IMR-90 (cell line): ENCODE measurements at regions not wholly inside any gene's neighbourhood (a gene's known extent, or its start where the extent isn't known, plus 50 kb on each side); places are given as distances from the start of the nearest gene placed in this dataset.

Source experiments
- ATAC-seq: fragments of 200-7000 bp; cut with Tn5 transposase; 2 replicates; pipeline ENCODE4 v1.9.1; 2020; ENCODE audit warnings: low read depth, mild to moderate bottlenecking, moderate library complexity
- BruUV-seq: library from RNA; stranded (reverse); fragments of 400-500 nt; replicated peaks from 2 replicates; lab custom pipeline; 2021; lab: Mats Ljungman, UMichigan
- CTCF ChIA-PET: fragments of 300-600 bp; formaldehyde crosslinking; extraction: SDS; loops from one replicate; lab custom pipeline; 2021; ENCODE audit warnings: antibody characterized with exemption; lab: Yijun Ruan, JAX
- POLR2A ChIA-PET: fragments of 300-600 bp; sonication (Branson Sonifier 250); formaldehyde crosslinking; loops from one replicate; lab custom pipeline; 2022; ENCODE audit warnings: antibody characterized with exemption; ENCODE audit not compliant: unreplicated experiment; lab: Charles Lee
- DNase-seq: peaks from one replicate; pipeline ENCODE4 v3.0.0; 2013
- H2AFZ ChIP-seq: replicated peaks from 2 replicates; pipeline ENCODE3; 2013; ENCODE audit warnings: low read length, mild to moderate bottlenecking; ENCODE audit not compliant: poor library complexity
- H2AK5ac ChIP-seq: 2 replicates; pipeline ENCODE4 v1.6.1; 2013; ENCODE audit warnings: low read depth, low read length, inconsistent platforms
- H2AK9ac ChIP-seq: replicated peaks from 2 replicates; pipeline ENCODE3; 2013; ENCODE audit warnings: mild to moderate bottlenecking, low read depth, low read length, moderate library complexity; ENCODE audit not compliant: poor library complexity
- H2BK120ac ChIP-seq: 2 replicates; pipeline ENCODE4 v1.6.1; 2013; ENCODE audit warnings: low read depth, low read length, inconsistent platforms
- H2BK15ac ChIP-seq: 3 replicates; pipeline ENCODE4 v1.6.1; 2013; ENCODE audit warnings: low read depth, low read length, inconsistent platforms
- H2BK20ac ChIP-seq: 2 replicates; pipeline ENCODE4 v1.6.1; 2013; ENCODE audit warnings: low read depth, mild to moderate bottlenecking, inconsistent platforms, low read length, moderate library complexity
- H2BK5ac ChIP-seq: 2 replicates; pipeline ENCODE4 v1.6.1; 2013; ENCODE audit warnings: mild to moderate bottlenecking, low read depth, low read length, inconsistent platforms; ENCODE audit not compliant: poor library complexity, severe bottlenecking
- H3K14ac ChIP-seq: replicated peaks from 2 replicates; pipeline ENCODE4 v1.6.1; 2013; ENCODE audit warnings: low read depth, low read length, inconsistent platforms
- H3K18ac ChIP-seq: 2 replicates; pipeline ENCODE4 v1.6.1; 2013; ENCODE audit warnings: low read depth, low read length, control low read depth
- H3K23ac ChIP-seq: 2 replicates; pipeline ENCODE4 v1.6.1; 2013; ENCODE audit warnings: low read depth, low read length, inconsistent platforms
- H3K27ac ChIP-seq: 2 replicates; pipeline ENCODE4 v1.5.1; 2013; ENCODE audit warnings: mild to moderate bottlenecking, control low read depth, low read length; ENCODE audit not compliant: insufficient read depth
- H3K27me3 ChIP-seq: 2 replicates; pipeline ENCODE4 v1.6.1; 2013; ENCODE audit warnings: low read length; ENCODE audit not compliant: control insufficient read depth, insufficient read depth
- H3K36me3 ChIP-seq: 2 replicates; pipeline ENCODE4 v1.6.1; 2013; ENCODE audit warnings: low read length, mixed read lengths; ENCODE audit not compliant: control insufficient read depth, insufficient read depth
- H3K4ac ChIP-seq: 2 replicates; pipeline ENCODE4 v1.6.1; 2013; ENCODE audit warnings: low read depth, low read length, inconsistent platforms
- H3K4me1 ChIP-seq: 2 replicates; pipeline ENCODE4 v1.6.1; 2013; ENCODE audit warnings: low read length, mixed read lengths; ENCODE audit not compliant: control insufficient read depth, insufficient read depth
- H3K4me2 ChIP-seq: 2 replicates; pipeline ENCODE4 v1.6.1; 2013; ENCODE audit warnings: low read depth, mild to moderate bottlenecking, control low read depth, low read length, moderate library complexity
- H3K4me3 ChIP-seq: 2 replicates; pipeline ENCODE4 v1.5.1; 2013; ENCODE audit warnings: low read depth, mild to moderate bottlenecking, control low read depth, low read length, moderate library complexity; ENCODE audit not compliant: insufficient read depth
- H3K56ac ChIP-seq: 2 replicates; pipeline ENCODE4 v1.6.1; 2013; ENCODE audit warnings: low read length, inconsistent platforms; ENCODE audit not compliant: insufficient read depth; ENCODE audit errors: extremely low read depth
- H3K79me1 ChIP-seq, 2 experiments: 2 replicates each; pipeline ENCODE4 v1.6.1; 2013; ENCODE audit warnings: low read length in 2 of 2, inconsistent platforms in 1 of 2, low read depth in 1 of 2
- H3K9ac ChIP-seq: 2 replicates; pipeline ENCODE4 v1.6.1; 2013; ENCODE audit warnings: low read depth, low read length, control low read depth
- H3K9me1 ChIP-seq: 2 replicates; pipeline ENCODE4 v1.6.1; 2013; ENCODE audit warnings: low read length, inconsistent platforms; ENCODE audit not compliant: insufficient read depth
- H3K9me3 ChIP-seq: 2 replicates; pipeline ENCODE4 v1.6.1; 2013; ENCODE audit warnings: low read length; ENCODE audit not compliant: control insufficient read depth, insufficient read depth
- H4K20me1 ChIP-seq: 2 replicates; pipeline ENCODE4 v1.6.1; 2013; ENCODE audit warnings: low read length, inconsistent platforms; ENCODE audit not compliant: insufficient read depth
- H4K5ac ChIP-seq: 2 replicates; pipeline ENCODE4 v1.6.1; 2013; ENCODE audit warnings: mild to moderate bottlenecking, low read depth, low read length, control low read depth
- H4K8ac ChIP-seq, 2 experiments: 2 replicates each; pipeline ENCODE4 v1.6.1; 2013; ENCODE audit warnings: low read depth in 2 of 2, low read length in 2 of 2, control low read depth in 1 of 2, inconsistent platforms in 1 of 2
- H4K91ac ChIP-seq: 2 replicates; pipeline ENCODE4 v1.6.1; 2013; ENCODE audit warnings: low read depth, low read length, inconsistent platforms; ENCODE audit not compliant: insufficient read depth
- BHLHE40 ChIP-seq: fragments of 150-350 bp; IDR thresholded peaks from 2 replicates; pipeline ENCODE4 v1.6.1; 2016; ENCODE audit warnings: mild to moderate bottlenecking, low read depth, low read length
- CEBPB ChIP-seq: IDR thresholded peaks from 2 replicates; pipeline ENCODE4 v1.6.1; 2012; ENCODE audit warnings: low read depth, low read length, improper control_type of control experiment
- MAFK ChIP-seq: IDR thresholded peaks from 2 replicates; pipeline ENCODE4 v1.6.1; 2012; ENCODE audit warnings: low read depth, low read length, improper control_type of control experiment
- MAZ ChIP-seq: IDR thresholded peaks from 2 replicates; pipeline ENCODE4 v1.6.1; 2012; ENCODE audit warnings: low read depth, mild to moderate bottlenecking, low read length, improper control_type of control experiment, moderate library complexity, borderline replicate concordance
- NFE2L2 ChIP-seq: fragments of 150-350 bp; IDR thresholded peaks from 2 replicates; pipeline ENCODE4 v1.6.1; 2016; ENCODE audit warnings: low read depth, mild to moderate bottlenecking, low read length
- RAD21 ChIP-seq: IDR thresholded peaks from 2 replicates; pipeline ENCODE4 v1.6.1; 2012; ENCODE audit warnings: low read length, improper control_type of control experiment
- RCOR1 ChIP-seq: IDR thresholded peaks from 2 replicates; pipeline ENCODE4 v1.6.1; 2012; ENCODE audit warnings: mild to moderate bottlenecking, low read length, improper control_type of control experiment; ENCODE audit not compliant: insufficient replicate concordance
- RFX5 ChIP-seq: IDR thresholded peaks from 2 replicates; pipeline ENCODE4 v1.8.0; 2012; ENCODE audit warnings: low read depth, mild to moderate bottlenecking, low read length, moderate library complexity
- SMC3 ChIP-seq: fragments of 150-350 bp; IDR thresholded peaks from 2 replicates; pipeline ENCODE4 v1.6.1; 2016; ENCODE audit warnings: low read depth, mild to moderate bottlenecking, antibody characterized with exemption, low read length, moderate library complexity
- WGBS, 2 experiments: methylation state at CpG; one replicate each; pipeline versions ENCODE4 v1.1.5 to v1.1.7; 2013; ENCODE audit warnings: missing lambda C conversion rate in 2 of 2; ENCODE audit not compliant: insufficient read length in 1 of 2; ENCODE audit errors: extremely low coverage in 2 of 2; 5-methylcytosine and 5-hydroxymethylcytosine counted together
- dilution Hi-C: fragments of 300-500 bp; cut with HindIII; formaldehyde crosslinking; loops from one replicate; pipeline ENCODE4 v1.14.3; 2018; ENCODE audit warnings: low sequenced_read_pairs; ENCODE audit not compliant: unreplicated experiment
- in situ Hi-C: fragments of 300-500 bp; cut with MboI; formaldehyde crosslinking; loops from 3 replicates; pipeline ENCODE4 v1.14.3; 2019; ENCODE audit warnings: low sequenced_read_pairs, inconsistent platforms, mixed read lengths
- intact Hi-C: fragments of 100-400 bp; cut with micrococcal nuclease; formaldehyde crosslinking; loops from 2 replicates; pipeline ENCODE4 v1.10.0; 2022
- TF ChIP-seq, protein P1 (sequence below): fragments of 150-350 bp; IDR thresholded peaks from 2 replicates; pipeline ENCODE4 v1.6.1; 2017; ENCODE audit warnings: mild to moderate bottlenecking, antibody characterized with exemption, low read length, low read depth

DNA sequence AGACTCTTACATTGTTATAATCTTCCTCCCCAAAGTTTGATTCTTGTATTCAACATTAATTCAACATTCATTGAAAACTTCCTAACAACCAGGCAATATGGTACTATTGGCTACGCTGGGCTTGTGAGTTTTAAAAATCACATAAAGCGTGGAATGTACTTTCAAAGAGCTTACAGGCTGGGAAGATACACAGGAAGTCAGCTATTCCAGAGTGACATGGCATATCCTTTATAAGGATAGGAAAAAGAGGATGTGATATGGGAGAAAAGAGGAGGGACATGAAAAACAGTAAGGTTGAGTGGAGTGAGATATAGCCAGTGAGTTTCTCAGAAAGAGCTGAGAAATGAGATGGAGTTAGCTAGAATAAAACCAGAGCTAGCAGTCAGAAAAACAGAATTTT lies 103.6 kb upstream of the ATF7IP start:
- no peak overlapping the region for H2AFZ ChIP-seq
- H2AK9ac ChIP-seq = no peak overlapping the region
- BruUV-seq = no TSS peak
- H3K9me3 ChIP-seq = peaks cover 5% of the 10 kb centered on the region; the same call in 1 of the 2 replicates
- H4K91ac ChIP-seq = no peak overlapping the region; the same call in 1 of the 2 replicates
- H3K27me3 ChIP-seq = no peaks in the 10 kb centered on the region
- H3K4me2 ChIP-seq = no peak overlapping the region
- peak overlapping the region; percentile 25; the same call in 1 of the 2 replicates for H3K18ac ChIP-seq
- intact Hi-C loops = no loop called here
- DNase-seq (no peak), ATAC-seq (no peak)
- no peak overlapping the region for H2AK5ac ChIP-seq
- peak overlapping the region; percentile 37; the same call in 1 of the 2 replicates for H2BK120ac ChIP-seq
- 80% methylated on average over 1 of the region's 2 CpGs; no CpG with 5 or more reads in 1 of the 2 experiments for WGBS, 2 experiments
- H3K9ac ChIP-seq = no peak overlapping the region
- no peak overlapping the region for H2BK15ac ChIP-seq
- H3K4me3 ChIP-seq = no peak overlapping the region
- POLR2A ChIA-PET = no interaction called here
- no peak overlapping the region for H3K56ac ChIP-seq
- peaks cover 5% of the 10 kb centered on the region; the same call in 1 of the 2 replicates for H3K9me1 ChIP-seq
- in situ Hi-C loops = loop anchor here (10.0 kb wide), 1 partner anchor 103 kb away; the partner anchor contains the start of gene ATF7IP
- H4K5ac ChIP-seq = no peak overlapping the region
- H4K8ac ChIP-seq = no peak overlapping the region
- CTCF ChIA-PET = no interaction called here
- no peak for TF ChIP-seq SMC3
- no peak for TF ChIP-seq CEBPB
- TF ChIP-seq, protein P1, sequence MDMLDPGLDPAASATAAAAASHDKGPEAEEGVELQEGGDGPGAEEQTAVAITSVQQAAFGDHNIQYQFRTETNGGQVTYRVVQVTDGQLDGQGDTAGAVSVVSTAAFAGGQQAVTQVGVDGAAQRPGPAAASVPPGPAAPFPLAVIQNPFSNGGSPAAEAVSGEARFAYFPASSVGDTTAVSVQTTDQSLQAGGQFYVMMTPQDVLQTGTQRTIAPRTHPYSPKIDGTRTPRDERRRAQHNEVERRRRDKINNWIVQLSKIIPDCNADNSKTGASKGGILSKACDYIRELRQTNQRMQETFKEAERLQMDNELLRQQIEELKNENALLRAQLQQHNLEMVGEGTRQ = no peak
- TF ChIP-seq MAZ = no peak
- no peak for TF ChIP-seq NFE2L2
- no peak for TF ChIP-seq RAD21
- no peak for TF ChIP-seq RCOR1
- no peak for TF ChIP-seq RFX5
- no peak for TF ChIP-seq BHLHE40
- TF ChIP-seq MAFK = no peak
- no peak overlapping the region for H3K14ac ChIP-seq
- H3K23ac ChIP-seq = no peak overlapping the region
- no peaks in the 10 kb centered on the region for H4K20me1 ChIP-seq
- H3K4me1 ChIP-seq = peaks cover 17% of the 10 kb centered on the region
- H3K36me3 ChIP-seq = no peaks in the 10 kb centered on the region
- no peak overlapping the region for H3K4ac ChIP-seq
- no peak overlapping the region for H3K27ac ChIP-seq
- no peaks in the 10 kb centered on the region for H3K79me1 ChIP-seq
- peak overlapping the region; percentile 13 for H2BK5ac ChIP-seq
- dilution Hi-C loops = no loop called here
- H2BK20ac ChIP-seq = peak overlapping the region; percentile 43
